ENCODE measurements at regions not wholly inside any gene's neighbourhood (a gene's known extent, or its start where the extent isn't known, plus 50 kb on each side); places are given as distances from the start of the nearest gene placed in this dataset.
"Not testable (repeated sequence)": the region's sequence is repeated elsewhere in the genome, so short reads cannot be mapped to it uniquely, and the experiment has no call there.

- H3K4me3 ChIP-seq, result no peak overlapping the region
- H3K27me3 ChIP-seq (ENCODE audit: low read depth), result peaks cover 3% of the 10 kb centered on the region; the same call in 1 of the 2 replicates
- in situ Hi-C loops (cut with MboI; ENCODE audit: low sequenced_read_pairs), result no loop called here
- no peaks in the 10 kb centered on the region for H3K4me1 ChIP-seq
- no peaks in the 10 kb centered on the region for H3K36me3 ChIP-seq (replicated peaks)
- DNase-seq (ENCODE audit: low spot score in 2 of 2), result no peak
- no peaks in the 10 kb centered on the region for H3K9me3 ChIP-seq
Observed at GRCh38 chr2:8495189-8495989, 186.5 kb upstream of the ID2 start.

- H3K4me1 ChIP-seq, result no peaks in the 10 kb centered on the region
- H3K4me3 ChIP-seq, result no peak overlapping the region
- no peak for DNase-seq (ENCODE audit: low spot score in 2 of 2)
- H3K36me3 ChIP-seq (replicated peaks), result no peaks in the 10 kb centered on the region
- peaks cover 3% of the 10 kb centered on the region; the same call in 1 of the 2 replicates for H3K27me3 ChIP-seq (ENCODE audit: low read depth)
- H3K9me3 ChIP-seq, result no peaks in the 10 kb centered on the region
- in situ Hi-C loops (cut with MboI; ENCODE audit: low sequenced_read_pairs), result no loop called here
Observed at GRCh38 chr2:8496079-8496478, 185.8 kb upstream of the ID2 start.

- Histone ChIP-seq H3K4me1 (no peaks in the 10 kb centered on the region), H3K27me3 (ENCODE audit: low read depth) (peaks cover under 1% of the 10 kb centered on the region; the same call in 1 of the 2 replicates), H3K4me3 (no peak overlapping the region), H3K36me3 (replicated peaks) (no peaks in the 10 kb centered on the region), H3K9me3 (no peaks in the 10 kb centered on the region)
- no peak for DNase-seq (ENCODE audit: low spot score in 2 of 2)
- in situ Hi-C loops (cut with MboI; ENCODE audit: low sequenced_read_pairs), result no loop called here
Observed at GRCh38 chr2:8496617-8497016, 185.2 kb upstream of the ID2 start.

- Histone ChIP-seq H3K4me1 (no peaks in the 10 kb centered on the region), H3K9me3 (no peaks in the 10 kb centered on the region), H3K27me3 (ENCODE audit: low read depth) (no peaks in the 10 kb centered on the region), H3K36me3 (replicated peaks) (no peaks in the 10 kb centered on the region), H3K4me3 (no peak overlapping the region)
- DNase-seq (ENCODE audit: low spot score in 2 of 2), result no peak
- in situ Hi-C loops (cut with MboI; ENCODE audit: low sequenced_read_pairs), result no loop called here
Observed at GRCh38 chr2:8498994-8499393, 182.9 kb upstream of the ID2 start.

GRCh38 chr2:8500124-8501054, 181.5 kb upstream of the ID2 start:
- Histone ChIP-seq H3K4me3 (no peak overlapping the region), H3K27me3 (ENCODE audit: low read depth) (no peaks in the 10 kb centered on the region), H3K9me3 (no peaks in the 10 kb centered on the region), H3K4me1 (no peaks in the 10 kb centered on the region), H3K36me3 (replicated peaks) (no peaks in the 10 kb centered on the region)
- in situ Hi-C loops (cut with MboI; ENCODE audit: low sequenced_read_pairs), result no loop called here
- DNase-seq (ENCODE audit: low spot score in 2 of 2), result no peak

- no peaks in the 10 kb centered on the region for H3K27me3 ChIP-seq (ENCODE audit: low read depth)
- no peaks in the 10 kb centered on the region for H3K9me3 ChIP-seq
- H3K36me3 ChIP-seq (replicated peaks), result no peaks in the 10 kb centered on the region
- in situ Hi-C loops (cut with MboI; ENCODE audit: low sequenced_read_pairs), result no loop called here
- no peaks in the 10 kb centered on the region for H3K4me1 ChIP-seq
- no peak for DNase-seq (ENCODE audit: low spot score in 2 of 2)
- H3K4me3 ChIP-seq, result no peak overlapping the region
Observed at GRCh38 chr2:8501061-8501720, 180.7 kb upstream of the ID2 start.

GRCh38 chr2:8502316-8502715, 179.5 kb upstream of the ID2 start:
- Histone ChIP-seq H3K9me3 (no peaks in the 10 kb centered on the region), H3K4me1 (no peaks in the 10 kb centered on the region), H3K4me3 (no peak overlapping the region), H3K27me3 (ENCODE audit: low read depth) (no peaks in the 10 kb centered on the region), H3K36me3 (replicated peaks) (no peaks in the 10 kb centered on the region)
- no peak for DNase-seq (ENCODE audit: low spot score in 2 of 2)
- in situ Hi-C loops (cut with MboI; ENCODE audit: low sequenced_read_pairs), result no loop called here

- Histone ChIP-seq H3K4me1 (no peaks in the 10 kb centered on the region), H3K27me3 (ENCODE audit: low read depth) (no peaks in the 10 kb centered on the region), H3K4me3 (no peak overlapping the region), H3K36me3 (replicated peaks) (no peaks in the 10 kb centered on the region), H3K9me3 (no peaks in the 10 kb centered on the region)
- DNase-seq (ENCODE audit: low spot score in 2 of 2), result peak in 1 of 2 experiments; percentile 24
- in situ Hi-C loops (cut with MboI; ENCODE audit: low sequenced_read_pairs), result no loop called here
Observed at GRCh38 chr2:8505311-8505920, 176.4 kb upstream of the ID2 start.

- no peak for DNase-seq (ENCODE audit: low spot score in 2 of 2)
- Histone ChIP-seq H3K36me3 (replicated peaks) (no peaks in the 10 kb centered on the region), H3K27me3 (ENCODE audit: low read depth) (no peaks in the 10 kb centered on the region), H3K9me3 (no peaks in the 10 kb centered on the region), H3K4me3 (no peak overlapping the region), H3K4me1 (no peaks in the 10 kb centered on the region)
- in situ Hi-C loops (cut with MboI; ENCODE audit: low sequenced_read_pairs), result no loop called here
Observed at GRCh38 chr2:8506746-8507145, 175.1 kb upstream of the ID2 start.

- no peak for DNase-seq (ENCODE audit: low spot score in 2 of 2)
- Histone ChIP-seq H3K9me3 (no peaks in the 10 kb centered on the region), H3K27me3 (ENCODE audit: low read depth) (no peaks in the 10 kb centered on the region), H3K36me3 (replicated peaks) (no peaks in the 10 kb centered on the region), H3K4me1 (no peaks in the 10 kb centered on the region), H3K4me3 (no peak overlapping the region)
- in situ Hi-C loops (cut with MboI; ENCODE audit: low sequenced_read_pairs), result no loop called here
Observed at GRCh38 chr2:8508766-8509165, 173.1 kb upstream of the ID2 start.

- Histone ChIP-seq H3K36me3 (replicated peaks) (no peaks in the 10 kb centered on the region), H3K27me3 (ENCODE audit: low read depth) (no peaks in the 10 kb centered on the region), H3K9me3 (no peaks in the 10 kb centered on the region), H3K4me1 (no peaks in the 10 kb centered on the region), H3K4me3 (no peak overlapping the region)
- no peak for DNase-seq (ENCODE audit: low spot score in 2 of 2)
- in situ Hi-C loops (cut with MboI; ENCODE audit: low sequenced_read_pairs), result no loop called here
Observed at GRCh38 chr2:8509621-8510020, 172.2 kb upstream of the ID2 start.

- H3K4me1 ChIP-seq; H3K27me3 ChIP-seq (ENCODE audit: low read depth); in situ Hi-C loops (cut with MboI; ENCODE audit: low sequenced_read_pairs); DNase-seq (ENCODE audit: low spot score in 2 of 2); H3K4me3 ChIP-seq; H3K9me3 ChIP-seq; H3K36me3 ChIP-seq (replicated peaks): not testable (repeated sequence)
Observed at GRCh38 chr2:8510055-8510454, 171.8 kb upstream of the ID2 start.

GRCh38 chr2:8510519-8510918, 171.3 kb upstream of the ID2 start:
- no peak overlapping the region for H3K4me3 ChIP-seq
- no peaks in the 10 kb centered on the region for H3K36me3 ChIP-seq (replicated peaks)
- DNase-seq (ENCODE audit: low spot score in 2 of 2), result no peak
- H3K27me3 ChIP-seq (ENCODE audit: low read depth), result no peaks in the 10 kb centered on the region
- no peaks in the 10 kb centered on the region for H3K4me1 ChIP-seq
- in situ Hi-C loops (cut with MboI; ENCODE audit: low sequenced_read_pairs), result no loop called here
- no peaks in the 10 kb centered on the region for H3K9me3 ChIP-seq

Data from HAP-1 (cell line).